Mesothelial cell of epicardium (in vitro differentiated cells): ENCODE measurements at regions not wholly inside any gene's neighbourhood (a gene's known extent, or its start where the extent isn't known, plus 50 kb on each side); places are given as distances from the start of the nearest gene placed in this dataset.

Experiments used
- DNase-seq, 2 experiments: peaks; one replicate each; pipeline ENCODE4 v3.0.0; 2021; ENCODE audit warnings: low spot score in 2 of 2; ENCODE audit not compliant: unreplicated experiment in 2 of 2
- H3K27ac Mint-ChIP-seq: 2 replicates; pipeline ENCODE4 v1.8.0; 2021; ENCODE audit warnings: mixed read lengths
- H3K27me3 Mint-ChIP-seq: 2 replicates; pipeline ENCODE4 v1.8.0; 2021; ENCODE audit warnings: low read depth, mixed read lengths
- H3K36me3 Mint-ChIP-seq: 2 replicates; pipeline ENCODE4 v1.8.0; 2021; ENCODE audit warnings: mixed read lengths
- H3K4me1 Mint-ChIP-seq: 2 replicates; pipeline ENCODE4 v1.8.0; 2021; ENCODE audit warnings: mixed read lengths
- H3K4me3 Mint-ChIP-seq: 2 replicates; pipeline ENCODE4 v1.8.0; 2021; ENCODE audit warnings: mild to moderate bottlenecking, moderate library complexity, mixed read lengths
- H3K9me3 Mint-ChIP-seq: 2 replicates; pipeline ENCODE4 v1.8.0; 2021; ENCODE audit warnings: mixed read lengths
- TF ChIP-seq, protein P1 (sequence below): fragments of 200-600 bp; sonication (generic); IDR thresholded peaks from one replicate; pipeline ENCODE4 v1.5.0; 2021; ENCODE audit warnings: antibody characterized with exemption; ENCODE audit not compliant: unreplicated experiment

DNA sequence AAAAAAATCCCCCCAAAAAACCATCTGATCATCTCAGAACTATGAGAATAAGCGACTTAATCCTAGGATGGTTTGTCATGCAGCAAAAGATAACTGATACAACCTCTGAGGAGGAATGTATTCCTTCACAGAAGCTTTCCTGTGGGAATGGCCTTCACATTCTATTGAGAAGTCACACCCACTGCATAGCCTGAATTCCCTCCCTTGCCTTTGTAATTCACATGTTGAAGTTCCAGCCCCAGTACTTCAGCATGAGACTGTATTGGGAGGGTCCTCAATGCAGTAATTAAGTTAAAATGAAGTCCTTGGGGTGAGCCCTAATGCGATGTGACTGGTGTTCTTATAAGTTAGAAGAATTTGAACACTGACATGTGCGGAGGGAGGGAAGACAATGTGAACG is 395.2 kb downstream of the TUSC7 start:
- DNase-seq: no peak
- Mint-ChIP-seq H3K4me3 (no peak overlapping the region), H3K4me1 (peaks cover 6% of the 10 kb centered on the region), H3K27me3 (no peaks in the 10 kb centered on the region), H3K9me3 (peaks cover 16% of the 10 kb centered on the region), H3K36me3 (peaks cover 2% of the 10 kb centered on the region), H3K27ac (no peak overlapping the region)
- TF ChIP-seq, protein P1, sequence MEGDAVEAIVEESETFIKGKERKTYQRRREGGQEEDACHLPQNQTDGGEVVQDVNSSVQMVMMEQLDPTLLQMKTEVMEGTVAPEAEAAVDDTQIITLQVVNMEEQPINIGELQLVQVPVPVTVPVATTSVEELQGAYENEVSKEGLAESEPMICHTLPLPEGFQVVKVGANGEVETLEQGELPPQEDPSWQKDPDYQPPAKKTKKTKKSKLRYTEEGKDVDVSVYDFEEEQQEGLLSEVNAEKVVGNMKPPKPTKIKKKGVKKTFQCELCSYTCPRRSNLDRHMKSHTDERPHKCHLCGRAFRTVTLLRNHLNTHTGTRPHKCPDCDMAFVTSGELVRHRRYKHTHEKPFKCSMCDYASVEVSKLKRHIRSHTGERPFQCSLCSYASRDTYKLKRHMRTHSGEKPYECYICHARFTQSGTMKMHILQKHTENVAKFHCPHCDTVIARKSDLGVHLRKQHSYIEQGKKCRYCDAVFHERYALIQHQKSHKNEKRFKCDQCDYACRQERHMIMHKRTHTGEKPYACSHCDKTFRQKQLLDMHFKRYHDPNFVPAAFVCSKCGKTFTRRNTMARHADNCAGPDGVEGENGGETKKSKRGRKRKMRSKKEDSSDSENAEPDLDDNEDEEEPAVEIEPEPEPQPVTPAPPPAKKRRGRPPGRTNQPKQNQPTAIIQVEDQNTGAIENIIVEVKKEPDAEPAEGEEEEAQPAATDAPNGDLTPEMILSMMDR: no peak

DNA sequence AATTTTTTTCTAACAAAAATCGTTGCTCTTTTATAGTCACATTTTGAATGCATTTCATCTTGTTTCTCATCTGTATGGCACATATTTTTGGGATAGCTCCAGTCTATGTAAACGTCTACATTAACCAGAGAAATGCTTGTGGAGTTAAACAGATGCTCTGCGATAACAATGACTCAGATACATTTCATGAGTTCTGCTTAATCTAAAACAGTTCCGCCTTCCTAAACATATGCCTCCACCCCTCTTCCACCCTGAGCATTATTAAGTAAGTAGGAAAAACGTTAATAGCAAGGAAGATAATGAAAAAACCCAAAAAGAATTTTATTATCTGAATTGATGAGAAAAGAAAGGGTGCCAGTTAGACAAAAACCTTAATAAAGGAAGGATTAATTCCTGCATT is 396.1 kb downstream of the TUSC7 start:
- DNase-seq: no peak
- Mint-ChIP-seq H3K36me3 (peaks cover 2% of the 10 kb centered on the region), H3K27ac (no peak overlapping the region), H3K4me1 (peaks cover 6% of the 10 kb centered on the region), H3K27me3 (no peaks in the 10 kb centered on the region), H3K9me3 (peaks cover 16% of the 10 kb centered on the region), H3K4me3 (no peak overlapping the region)
- TF ChIP-seq, protein P1: no peak

DNA sequence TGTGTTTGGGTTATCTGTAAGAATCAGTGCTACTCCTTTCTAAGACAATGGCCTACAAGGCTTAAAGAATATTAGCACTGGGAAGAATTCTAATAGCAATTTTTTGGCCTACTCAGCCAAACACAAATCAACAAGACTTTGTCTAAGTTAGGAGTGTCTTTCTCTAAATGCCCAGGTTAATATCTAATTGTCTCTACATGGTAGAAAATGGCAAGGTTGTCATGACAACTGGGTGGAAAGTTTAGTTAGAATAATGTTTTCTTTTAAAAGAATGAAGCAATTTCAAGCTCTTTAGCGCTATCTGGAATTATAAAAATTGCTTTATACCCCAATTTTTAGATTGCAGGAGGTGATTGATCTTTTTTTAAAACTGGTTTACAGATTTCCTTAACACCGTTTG is 396.8 kb downstream of the TUSC7 start:
- peaks cover 6% of the 10 kb centered on the region for H3K4me1 Mint-ChIP-seq
- no peak overlapping the region for H3K4me3 Mint-ChIP-seq
- H3K27me3 Mint-ChIP-seq: no peaks in the 10 kb centered on the region
- no peak for DNase-seq
- TF ChIP-seq, protein P1: no peak
- H3K36me3 Mint-ChIP-seq: peaks cover 2% of the 10 kb centered on the region
- peaks cover 16% of the 10 kb centered on the region for H3K9me3 Mint-ChIP-seq
- H3K27ac Mint-ChIP-seq: no peak overlapping the region

DNA sequence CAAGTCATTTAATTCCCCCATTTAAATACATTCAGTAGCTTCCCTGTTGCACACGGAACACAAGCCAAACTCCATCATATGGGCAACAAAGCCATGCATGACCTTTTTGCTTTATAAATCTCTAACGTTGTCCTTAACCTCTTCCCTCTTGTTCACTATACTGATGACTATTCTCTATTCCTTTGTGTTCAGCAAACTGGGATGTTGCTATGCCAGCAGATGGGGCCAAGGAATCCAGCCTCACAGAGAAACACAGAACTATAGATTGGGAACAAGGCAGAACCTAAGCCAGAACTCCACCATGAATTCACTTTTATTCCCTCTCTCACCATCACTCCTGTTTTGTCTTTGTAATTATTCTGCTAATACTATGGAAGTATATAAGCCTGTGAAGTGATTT is 398.4 kb downstream of the TUSC7 start:
- Mint-ChIP-seq H3K9me3 (peaks cover 12% of the 10 kb centered on the region), H3K4me1 (peaks cover 6% of the 10 kb centered on the region), H3K27me3 (no peaks in the 10 kb centered on the region)

DNA sequence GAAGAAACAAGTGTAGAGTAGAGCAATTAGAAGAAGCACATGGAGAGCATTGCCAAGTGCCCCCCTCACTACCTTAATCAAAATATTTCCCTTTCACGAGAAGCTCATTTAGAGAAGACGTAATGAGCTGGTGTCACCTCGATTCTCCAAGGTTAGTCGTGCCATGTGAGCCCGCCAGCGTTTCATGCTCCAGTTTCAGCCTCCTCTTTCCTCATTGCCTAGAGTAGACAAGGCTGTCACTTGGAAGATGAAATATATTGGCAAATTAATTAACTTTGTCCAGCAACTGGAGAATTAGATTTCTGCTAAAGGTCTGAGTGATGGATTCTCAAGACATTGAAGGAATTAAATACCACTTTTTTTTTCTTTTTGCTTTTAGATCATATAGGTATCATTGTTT is 399.6 kb downstream of the TUSC7 start:
- Mint-ChIP-seq H3K4me1 (peaks cover 6% of the 10 kb centered on the region), H3K9me3 (peaks cover 5% of the 10 kb centered on the region), H3K4me3 (no peak overlapping the region), H3K36me3 (no peaks in the 10 kb centered on the region), H3K27ac (no peak overlapping the region), H3K27me3 (no peaks in the 10 kb centered on the region)
- TF ChIP-seq, protein P1: no peak
- DNase-seq: no peak

More for the DNA sequence above, 398.4 kb downstream of the TUSC7 start:
- TF ChIP-seq, protein P1: no peak
- Mint-ChIP-seq H3K4me3 (no peak overlapping the region), H3K36me3 (peaks cover 2% of the 10 kb centered on the region), H3K27ac (no peak overlapping the region)
- DNase-seq: no peak

DNA sequence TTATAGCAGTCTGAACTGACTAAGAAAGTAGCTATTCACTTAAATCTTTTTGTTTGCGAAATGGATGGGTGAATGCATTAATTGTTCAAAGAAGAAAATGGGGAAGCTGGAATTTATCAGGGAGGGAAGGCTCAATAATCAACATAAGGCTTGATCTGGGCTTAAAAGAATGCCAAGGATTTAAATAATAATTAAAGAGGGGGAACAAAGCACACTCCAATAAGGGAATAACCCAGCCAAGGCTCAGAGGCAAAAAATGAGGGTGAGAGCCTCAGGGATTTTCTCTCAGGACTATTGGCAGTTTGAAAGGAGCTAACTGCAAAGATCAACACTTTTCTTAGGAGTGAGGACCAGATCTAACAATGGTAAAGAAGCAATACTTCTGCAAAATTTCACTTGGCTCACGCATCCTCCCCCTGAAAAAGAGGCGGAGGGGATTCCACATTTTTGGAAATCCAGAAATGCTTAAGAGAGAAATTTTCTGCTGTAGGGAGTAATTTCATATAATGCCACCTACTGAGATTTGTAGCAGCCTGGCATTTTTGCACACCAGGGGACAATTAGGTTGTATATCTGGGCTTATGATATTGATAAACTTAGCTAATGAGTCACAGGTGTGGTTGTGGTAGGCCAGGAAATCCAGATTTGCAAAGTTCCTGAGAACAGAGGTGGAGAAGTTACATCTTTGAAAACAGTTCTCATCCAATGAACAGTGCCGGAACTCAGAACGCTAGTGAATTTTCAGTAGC is 405.1 kb downstream of the TUSC7 start:
- no peaks in the 10 kb centered on the region for H3K9me3 Mint-ChIP-seq
- no peaks in the 10 kb centered on the region for H3K36me3 Mint-ChIP-seq
- no peaks in the 10 kb centered on the region for H3K27me3 Mint-ChIP-seq
- no peak overlapping the region for H3K4me3 Mint-ChIP-seq
- H3K27ac Mint-ChIP-seq: no peak overlapping the region
- TF ChIP-seq, protein P1: no peak
- DNase-seq: no peak
- H3K4me1 Mint-ChIP-seq: peaks cover 10% of the 10 kb centered on the region
